ENCODE measurements at regions not wholly inside any gene's neighbourhood (a gene's known extent, or its start where the extent isn't known, plus 50 kb on each side); places are given as distances from the start of the nearest gene placed in this dataset.
"Not testable (repeated sequence)": the region's sequence is repeated elsewhere in the genome, so short reads cannot be mapped to it uniquely, and the experiment has no call there.

DNA sequence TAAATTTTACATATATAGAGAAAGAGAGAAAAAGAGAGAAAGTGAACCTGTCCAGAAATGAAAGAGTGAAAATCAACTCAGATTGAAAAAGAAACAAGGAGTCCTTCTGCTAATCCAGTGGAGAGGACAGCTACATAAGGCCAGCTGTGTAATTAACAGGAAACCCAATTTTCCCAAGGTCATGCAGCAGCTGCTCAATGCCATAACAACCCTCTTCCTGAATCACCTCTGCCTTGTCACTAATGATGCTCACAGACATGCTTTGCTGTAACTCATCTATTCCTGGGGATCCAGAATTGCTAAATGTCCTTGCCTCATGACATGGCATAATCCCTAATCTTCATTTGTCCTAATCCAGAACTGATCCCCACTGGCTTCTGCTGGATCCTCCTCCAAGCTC, 288.6 kb downstream of the NEBL start:
- DNase-seq, result no peak

DNA sequence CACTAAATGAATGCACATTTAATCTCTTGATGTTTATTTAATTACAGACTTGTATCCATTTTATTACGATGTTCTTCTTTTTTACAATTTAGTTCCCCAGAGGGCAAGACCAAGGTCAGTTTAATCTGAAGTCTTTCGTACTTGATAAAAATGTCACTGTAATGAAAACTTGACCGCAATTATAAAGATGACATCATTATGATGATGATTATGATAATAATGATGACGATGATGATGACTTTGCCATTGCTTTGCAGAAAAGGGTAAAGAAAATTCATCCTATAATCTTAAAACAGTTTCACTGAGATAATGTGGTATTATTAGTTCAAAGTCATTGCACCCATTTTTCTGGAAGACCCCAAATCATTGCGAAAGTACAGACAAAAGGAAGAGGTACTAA, 290.1 kb downstream of the NEBL start:
- no peak for DNase-seq

GRCh38 chr10:20601941-20602461, 295.1 kb downstream of the NEBL start:
- no peak for DNase-seq

- DNase-seq, result no peak
Observed at GRCh38 chr10:20598590-20598989, 298.5 kb downstream of the NEBL start.

DNA sequence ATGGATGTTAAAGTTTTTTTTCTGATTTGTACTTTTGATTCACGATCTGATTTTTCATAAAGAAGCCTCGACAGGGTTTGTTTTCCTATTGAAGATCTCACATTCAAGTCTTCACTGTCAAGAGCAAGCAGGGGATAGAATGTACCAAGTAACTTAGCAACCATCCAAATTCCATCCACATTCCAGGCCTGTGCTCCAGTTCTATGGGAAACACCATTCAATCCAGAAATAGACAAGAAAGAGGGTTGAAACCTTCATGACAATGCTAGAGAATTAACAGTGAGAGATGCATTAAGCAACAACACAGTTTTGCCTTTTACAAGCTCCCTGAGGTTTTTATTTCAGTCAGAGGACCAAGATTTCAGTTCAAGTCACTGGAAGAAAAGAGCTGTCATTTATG, 300.2 kb downstream of the NEBL start:
- no peak for DNase-seq

GRCh38 chr10:20596065-20596755, 300.9 kb downstream of the NEBL start:
- no peak for DNase-seq

DNA sequence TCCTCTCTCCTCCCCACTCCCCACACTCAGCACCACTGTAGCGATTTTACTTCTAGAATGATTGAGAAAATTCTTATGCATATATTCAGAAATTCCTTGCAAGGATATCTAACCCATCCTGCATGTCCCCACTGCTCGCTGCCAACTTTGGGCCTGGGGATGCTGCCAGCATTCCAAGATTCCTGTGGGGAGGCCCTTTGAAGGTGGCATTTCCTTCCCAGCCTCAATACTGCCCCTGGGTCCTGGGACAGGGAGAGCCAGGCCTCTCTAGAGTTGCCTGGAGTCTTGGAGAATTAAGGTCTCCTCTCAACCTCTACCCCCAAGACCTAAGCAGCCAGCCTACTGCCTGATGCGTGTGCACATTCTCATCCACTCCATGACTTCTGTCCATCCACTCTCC, 303.5 kb downstream of the NEBL start:
- no peak for DNase-seq

DNA sequence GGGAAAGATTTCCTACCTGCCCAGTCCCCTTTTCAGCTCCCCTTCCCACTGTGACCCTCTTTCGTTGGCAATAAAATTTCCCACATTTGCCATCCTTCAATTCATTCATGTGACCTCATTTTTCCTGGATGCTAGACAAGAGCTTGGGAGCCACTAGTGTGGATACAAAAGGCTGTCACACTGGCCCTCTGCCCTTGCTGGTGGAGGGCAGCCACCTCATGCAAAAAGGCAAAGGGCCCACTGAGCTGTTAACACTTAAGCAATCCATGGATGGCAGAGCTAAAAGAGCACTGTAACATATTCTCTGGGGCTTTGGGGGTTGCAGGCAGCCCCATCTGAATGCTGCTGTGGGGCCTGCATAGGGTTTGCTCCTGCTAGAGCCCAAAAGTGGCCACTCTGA, 315.1 kb downstream of the NEBL start:
- DNase-seq, result no peak

DNA sequence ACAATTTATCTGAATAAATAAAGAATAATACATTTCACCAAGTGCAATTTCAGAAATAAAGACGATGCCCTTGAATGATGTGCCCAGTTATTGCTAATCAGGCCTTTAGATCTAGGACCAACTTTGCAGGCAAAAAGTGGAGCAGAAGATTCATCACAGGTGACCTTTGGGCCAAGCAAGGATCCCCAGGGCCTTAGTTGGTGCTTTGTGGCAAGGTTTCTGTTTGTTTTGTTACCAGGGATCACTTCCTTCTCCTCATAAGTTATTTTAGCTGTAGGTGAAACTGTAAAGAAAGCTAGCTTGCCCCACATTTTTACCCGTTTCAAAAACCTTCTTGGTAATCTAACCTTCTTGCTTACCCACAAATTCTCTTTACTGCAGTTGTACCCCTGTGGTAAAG, 323.2 kb downstream of the NEBL start:
- no peak for DNase-seq

GRCh38 chr10:20555990-20556389, 341.1 kb downstream of the NEBL start:
- DNase-seq, result not testable (repeated sequence)

DNA sequence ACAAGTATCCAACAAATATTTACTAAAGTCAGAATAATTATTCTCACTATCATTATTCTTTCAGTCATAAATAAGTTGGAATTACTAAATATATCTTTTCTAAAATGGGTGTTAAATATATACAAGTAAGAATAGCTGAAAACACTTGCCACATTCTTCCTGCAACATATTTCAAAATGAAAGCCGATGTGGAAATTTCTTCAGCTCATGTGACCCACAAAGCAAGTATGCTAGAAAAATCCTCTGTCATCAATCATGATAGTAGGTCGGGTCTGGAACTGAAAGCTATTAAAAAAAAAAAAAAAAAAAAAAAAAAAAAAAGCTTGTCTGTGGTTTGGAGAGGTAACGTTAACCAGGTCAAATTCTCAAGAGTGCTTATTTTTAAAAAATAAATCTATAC, 344.7 kb downstream of the NEBL start:
- no peak for DNase-seq

- no peak for DNase-seq
Observed at GRCh38 chr10:20551761-20552160, 345.4 kb downstream of the NEBL start.

GRCh38 chr10:20535897-20536881, 360.9 kb downstream of the NEBL start:
- DNase-seq, result no peak

DNA sequence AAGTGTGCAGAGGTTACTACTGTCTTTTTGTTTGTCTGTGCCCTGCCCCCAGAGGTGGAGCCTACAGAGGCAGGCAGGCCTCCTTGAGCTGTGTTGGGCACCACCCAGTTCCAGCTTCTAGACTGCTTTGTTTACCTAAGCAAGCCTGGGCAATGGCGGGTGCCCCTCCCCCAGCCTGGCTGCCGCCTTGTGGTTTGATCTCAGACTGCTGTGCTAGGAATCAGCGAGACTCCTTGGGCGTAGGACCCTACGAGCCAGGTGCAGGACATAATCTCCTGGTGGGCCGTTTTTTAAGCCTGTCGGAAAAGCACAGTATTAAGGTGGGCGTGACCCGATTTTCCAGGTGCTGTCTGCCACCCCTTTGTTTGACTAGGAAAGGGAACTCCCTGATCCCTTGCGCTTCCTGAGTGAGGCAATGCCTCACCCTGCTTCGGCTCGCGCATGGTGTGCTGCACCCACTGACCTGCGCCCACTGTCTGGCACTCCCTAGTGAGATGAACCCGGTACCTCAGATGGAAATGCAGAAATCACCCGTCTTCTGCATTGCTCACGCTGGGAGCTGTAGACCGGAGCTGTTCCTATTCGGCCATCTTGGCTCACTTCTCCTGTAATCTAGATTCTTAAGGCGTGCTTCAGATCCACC, 365.7 kb downstream of the NEBL start:
- DNase-seq, result not testable (repeated sequence)

DNA sequence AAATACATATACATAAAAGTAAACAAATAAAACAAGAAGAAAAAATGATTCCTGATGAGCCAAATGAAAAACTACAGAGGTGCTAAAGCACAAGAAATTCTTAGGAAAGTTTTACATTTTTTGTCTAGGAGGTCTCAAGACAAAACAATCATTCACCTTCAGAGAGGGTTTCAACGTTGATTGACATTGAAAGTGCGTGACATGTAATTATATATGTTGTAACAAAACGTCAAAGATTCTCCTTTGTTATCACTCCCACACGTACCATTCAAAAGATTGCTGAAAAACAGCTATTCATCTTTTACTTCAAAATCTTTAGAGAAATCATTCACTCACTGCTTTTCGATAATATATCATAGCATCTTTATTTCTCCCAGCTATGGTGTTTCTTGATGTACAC, 375.9 kb downstream of the NEBL start:
- DNase-seq, result no peak

DNA sequence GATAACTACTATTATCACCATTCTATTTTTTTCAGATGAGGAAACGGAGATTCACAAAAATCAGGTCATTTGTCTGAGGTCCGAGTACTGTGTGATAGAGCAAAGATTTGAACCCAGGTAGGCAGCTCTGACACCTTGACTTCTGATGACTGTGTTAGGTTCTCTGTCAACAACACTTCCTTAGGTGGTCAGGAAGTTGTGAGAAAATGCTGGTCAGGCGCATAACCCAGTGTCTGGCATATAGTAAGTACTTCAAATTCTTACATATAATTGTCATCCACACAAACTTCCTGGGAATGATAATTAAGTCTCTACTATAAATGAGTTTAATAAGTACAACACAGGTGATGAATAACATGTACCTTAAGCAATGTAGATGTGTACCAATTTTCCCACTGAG, 381.5 kb downstream of the NEBL start:
- DNase-seq, result no peak

DNA sequence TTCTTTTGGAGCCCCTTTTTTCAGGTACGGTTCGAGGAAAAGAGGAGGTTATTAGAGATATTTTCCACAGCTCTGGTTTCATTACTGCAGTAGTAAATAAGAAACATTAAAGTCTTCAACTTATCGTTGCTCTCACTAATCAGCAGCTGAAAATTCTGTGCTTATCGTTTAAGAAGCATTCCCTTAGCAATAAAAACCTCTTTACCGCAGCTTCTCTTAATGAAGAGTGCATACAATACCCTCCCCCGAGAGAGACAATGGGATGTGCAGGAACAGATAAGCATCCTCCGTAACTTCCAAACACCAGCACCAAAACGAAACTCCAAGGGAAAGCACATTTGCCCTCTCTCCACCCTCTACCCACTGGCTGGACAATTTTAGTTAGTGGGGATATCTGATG, 384.5 kb downstream of the NEBL start:
- no peak for DNase-seq

DNA sequence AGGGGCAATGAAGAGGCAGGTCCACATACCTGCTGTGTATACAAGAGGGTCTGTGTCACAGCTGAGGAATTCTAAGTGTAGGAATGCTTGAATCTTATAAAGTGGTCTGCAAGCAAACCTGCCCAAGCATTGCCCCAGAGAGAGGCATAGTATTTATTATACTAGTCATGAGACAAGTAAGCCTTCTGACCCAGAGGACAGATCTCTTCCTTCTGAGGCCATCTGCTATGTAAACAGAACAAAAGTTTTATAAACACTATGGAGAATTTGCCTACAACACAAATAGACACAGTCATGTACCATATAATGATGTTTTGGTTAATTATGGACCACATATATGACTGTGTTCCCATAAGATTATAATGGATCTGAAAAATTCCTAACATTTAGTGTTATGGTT, 388.2 kb downstream of the NEBL start:
- no peak for DNase-seq

DNA sequence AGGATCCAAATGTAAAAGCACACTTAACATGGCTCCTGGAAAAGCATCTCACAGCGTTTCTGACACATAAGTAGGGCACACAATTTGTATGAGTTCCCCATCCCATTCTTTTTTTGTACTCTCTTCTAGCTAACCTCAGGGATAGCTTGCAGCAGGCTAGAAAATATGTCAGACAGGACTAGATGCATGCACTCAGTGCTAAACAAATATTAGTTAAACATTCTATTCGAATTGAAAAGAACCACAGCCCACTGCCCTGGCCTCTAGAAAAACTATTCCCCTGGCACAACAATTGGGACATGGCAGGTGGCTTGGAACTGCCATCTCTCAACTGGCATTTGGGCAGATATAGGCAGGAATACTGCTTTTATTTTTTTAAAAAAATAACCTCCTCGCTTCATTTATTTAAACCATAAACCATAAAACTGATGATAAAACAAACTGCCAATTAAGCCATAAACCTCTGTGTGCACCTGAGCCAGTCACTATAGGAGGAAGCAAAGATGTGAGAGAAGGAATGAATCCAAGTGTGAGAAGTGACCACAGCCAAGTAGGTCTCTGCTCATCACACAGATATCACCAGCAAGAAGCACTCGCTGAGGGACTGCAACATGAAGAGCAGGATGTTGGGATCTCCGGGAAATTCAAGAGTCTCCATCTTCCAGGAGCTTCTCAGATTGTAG, 394.1 kb downstream of the NEBL start:
- DNase-seq, result no peak

- DNase-seq, result no peak
Observed at GRCh38 chr10:20494474-20494873, 402.6 kb downstream of the NEBL start.

GRCh38 chr10:20492447-20492846, 404.7 kb downstream of the NEBL start:
- no peak for DNase-seq

- DNase-seq, result no peak
Observed at GRCh38 chr10:20489961-20490360, 407.1 kb downstream of the NEBL start.

- DNase-seq, result no peak
Observed at GRCh38 chr10:20486791-20487190, 410.3 kb downstream of the NEBL start.

All from CD4-positive, alpha-beta T cell treated with Interleukin-1 beta for 1 hour (primary cell).